NB4 (cell line): ENCODE measurements at regions not wholly inside any gene's neighbourhood (a gene's known extent, or its start where the extent isn't known, plus 50 kb on each side); places are given as distances from the start of the nearest gene placed in this dataset.

Source experiments
- MYC ChIP-seq: IDR thresholded peaks from 2 replicates; pipeline ENCODE4 v1.6.1; 2011; ENCODE audit warnings: low read depth, low read length
- TF ChIP-seq, protein P1 (sequence below): IDR thresholded peaks from one replicate; pipeline ENCODE4 v1.5.1; 2012; ENCODE audit warnings: low read depth, low read length
- TF ChIP-seq, protein P2 (sequence below): IDR thresholded peaks from 2 replicates; pipeline ENCODE4 v1.6.1; 2011; ENCODE audit warnings: low read depth, low read length

DNA sequence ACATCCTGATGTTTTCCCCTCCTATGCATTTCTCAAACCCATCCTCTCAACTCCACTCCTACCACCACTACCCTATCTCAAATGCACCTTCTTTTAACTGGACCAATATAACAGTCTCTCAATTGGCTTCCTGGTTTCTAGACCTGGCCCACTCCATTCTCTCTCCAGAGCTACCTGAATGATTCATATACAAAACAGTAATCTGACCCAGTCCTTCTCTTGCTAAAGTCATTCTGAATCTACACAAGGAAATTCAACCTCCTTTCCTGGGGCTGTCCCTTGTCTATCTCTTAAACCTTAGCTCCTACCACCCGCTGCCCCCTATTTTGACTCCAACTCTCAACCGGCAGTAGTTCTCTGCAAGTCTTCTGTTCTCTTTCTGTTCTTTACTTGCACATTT lies 97.2 kb downstream of the PCSK1 start:
- TF ChIP-seq, protein P1, sequence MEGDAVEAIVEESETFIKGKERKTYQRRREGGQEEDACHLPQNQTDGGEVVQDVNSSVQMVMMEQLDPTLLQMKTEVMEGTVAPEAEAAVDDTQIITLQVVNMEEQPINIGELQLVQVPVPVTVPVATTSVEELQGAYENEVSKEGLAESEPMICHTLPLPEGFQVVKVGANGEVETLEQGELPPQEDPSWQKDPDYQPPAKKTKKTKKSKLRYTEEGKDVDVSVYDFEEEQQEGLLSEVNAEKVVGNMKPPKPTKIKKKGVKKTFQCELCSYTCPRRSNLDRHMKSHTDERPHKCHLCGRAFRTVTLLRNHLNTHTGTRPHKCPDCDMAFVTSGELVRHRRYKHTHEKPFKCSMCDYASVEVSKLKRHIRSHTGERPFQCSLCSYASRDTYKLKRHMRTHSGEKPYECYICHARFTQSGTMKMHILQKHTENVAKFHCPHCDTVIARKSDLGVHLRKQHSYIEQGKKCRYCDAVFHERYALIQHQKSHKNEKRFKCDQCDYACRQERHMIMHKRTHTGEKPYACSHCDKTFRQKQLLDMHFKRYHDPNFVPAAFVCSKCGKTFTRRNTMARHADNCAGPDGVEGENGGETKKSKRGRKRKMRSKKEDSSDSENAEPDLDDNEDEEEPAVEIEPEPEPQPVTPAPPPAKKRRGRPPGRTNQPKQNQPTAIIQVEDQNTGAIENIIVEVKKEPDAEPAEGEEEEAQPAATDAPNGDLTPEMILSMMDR = no peak
- no peak for TF ChIP-seq MYC
- TF ChIP-seq, protein P2, sequence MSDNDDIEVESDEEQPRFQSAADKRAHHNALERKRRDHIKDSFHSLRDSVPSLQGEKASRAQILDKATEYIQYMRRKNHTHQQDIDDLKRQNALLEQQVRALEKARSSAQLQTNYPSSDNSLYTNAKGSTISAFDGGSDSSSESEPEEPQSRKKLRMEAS = no peak
